SKM-1 treated with dmso at 0.1 percent for 144 hours (cell line): ENCODE measurements at regions not wholly inside any gene's neighbourhood (a gene's known extent, or its start where the extent isn't known, plus 50 kb on each side); places are given as distances from the start of the nearest gene placed in this dataset.
"Not testable (repeated sequence)": the region's sequence is repeated elsewhere in the genome, so short reads cannot be mapped to it uniquely, and the experiment has no call there.

Experiments used
- DNase-seq: peaks from one replicate; lab custom pipeline; 2025; ENCODE audit not compliant: unreplicated experiment; lab: John Stamatoyannopoulos, UW

DNA sequence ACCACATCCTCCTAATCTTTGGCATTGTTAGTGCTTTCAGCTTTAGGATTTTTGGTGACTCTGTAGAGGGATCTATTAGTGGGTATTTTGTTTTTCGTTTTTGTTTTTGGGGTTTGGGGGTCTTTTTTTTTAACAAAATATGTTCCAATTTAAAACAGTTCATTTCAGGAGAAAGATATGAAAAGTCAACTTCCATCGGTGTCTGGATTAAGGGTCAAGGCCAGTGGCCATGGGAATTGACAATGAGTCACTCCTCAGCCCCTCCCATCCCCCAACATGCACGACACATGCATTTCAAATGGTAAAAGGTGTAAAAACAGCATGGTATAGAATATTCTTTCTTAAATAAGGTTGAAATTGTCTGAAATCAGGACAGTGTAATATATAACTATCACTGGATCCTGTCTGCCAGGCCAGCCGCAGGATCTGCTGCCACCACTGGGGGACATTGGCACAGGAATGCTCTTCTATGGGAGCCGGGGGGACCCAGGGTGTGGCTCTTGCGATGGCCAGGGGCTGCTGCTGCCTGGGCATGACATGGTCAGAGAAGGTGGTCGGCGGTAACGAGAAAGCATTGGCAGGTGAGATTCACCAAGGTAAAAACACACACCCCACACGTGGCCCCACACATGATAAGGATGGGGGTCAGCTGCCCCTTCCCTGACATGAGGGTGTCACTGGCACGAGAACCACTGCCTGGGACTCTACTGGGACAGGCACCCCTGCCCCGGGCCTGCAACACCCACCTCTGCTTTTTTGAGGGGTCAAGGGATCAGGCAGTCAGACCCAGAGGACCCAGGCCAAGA is 126.2 kb upstream of the KCTD7 start:
- no peak for DNase-seq

DNA sequence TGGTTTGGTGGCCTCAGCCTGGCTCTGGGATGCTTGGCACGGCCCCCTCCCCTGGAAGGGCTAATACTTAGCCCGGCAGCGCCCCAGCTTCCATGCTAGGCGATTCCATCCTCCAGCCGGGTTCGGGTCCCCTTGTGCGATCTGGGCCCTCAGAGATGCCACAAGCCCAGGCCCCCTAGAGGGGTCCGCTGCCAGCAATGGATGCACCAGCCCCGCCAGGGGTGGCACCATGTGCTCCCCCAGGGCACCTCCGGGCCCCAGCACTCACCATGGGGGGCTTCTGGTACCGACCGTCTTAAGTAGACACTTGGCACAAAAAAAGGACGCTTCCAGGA is 125.7 kb upstream of the KCTD7 start:
- no peak for DNase-seq

DNA sequence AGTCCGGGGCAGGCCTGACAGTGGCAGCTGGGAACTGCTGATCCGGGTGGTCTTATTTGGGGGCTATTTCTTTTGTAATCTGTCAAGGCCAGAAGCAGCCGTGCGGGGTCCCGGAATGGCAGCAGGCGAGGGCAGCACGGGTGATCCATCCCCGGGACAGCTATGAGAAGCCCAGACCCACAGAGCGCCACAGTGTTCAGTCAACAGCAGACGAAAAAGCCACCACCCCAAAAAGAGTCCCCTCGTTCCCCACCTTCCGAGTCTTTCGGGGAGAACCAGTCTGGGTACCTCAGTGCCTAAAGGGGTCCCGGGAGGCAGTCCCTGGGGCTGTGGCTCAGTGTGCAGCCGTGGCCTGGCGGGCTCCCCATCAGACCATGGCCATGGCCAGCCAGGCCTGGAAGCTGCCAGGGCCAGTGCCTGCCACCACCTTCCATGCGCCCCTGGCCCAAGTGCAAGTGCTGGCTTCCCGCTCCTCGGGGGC is 125.1 kb upstream of the KCTD7 start:
- DNase-seq: no peak

DNA sequence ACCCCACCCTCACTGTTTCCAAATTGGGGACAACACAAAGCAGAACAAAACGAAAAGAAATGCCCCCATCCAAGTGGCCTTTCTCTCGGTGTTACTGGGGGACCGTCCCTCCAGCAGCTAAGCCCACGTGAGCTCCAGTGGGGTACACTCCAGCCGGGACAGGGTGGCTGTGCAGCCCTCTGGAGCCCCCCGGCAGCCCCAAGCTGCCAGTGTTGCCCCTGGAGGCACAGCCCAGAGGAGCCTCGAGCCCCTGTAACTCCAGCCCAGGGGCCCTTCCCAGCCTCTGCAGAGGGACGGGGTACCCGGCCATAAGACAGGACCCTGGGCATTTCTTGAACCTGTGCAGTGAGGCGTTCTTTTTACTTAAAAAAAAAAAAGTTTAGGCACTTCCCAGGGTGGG is 124.5 kb upstream of the KCTD7 start:
- no peak for DNase-seq

DNA sequence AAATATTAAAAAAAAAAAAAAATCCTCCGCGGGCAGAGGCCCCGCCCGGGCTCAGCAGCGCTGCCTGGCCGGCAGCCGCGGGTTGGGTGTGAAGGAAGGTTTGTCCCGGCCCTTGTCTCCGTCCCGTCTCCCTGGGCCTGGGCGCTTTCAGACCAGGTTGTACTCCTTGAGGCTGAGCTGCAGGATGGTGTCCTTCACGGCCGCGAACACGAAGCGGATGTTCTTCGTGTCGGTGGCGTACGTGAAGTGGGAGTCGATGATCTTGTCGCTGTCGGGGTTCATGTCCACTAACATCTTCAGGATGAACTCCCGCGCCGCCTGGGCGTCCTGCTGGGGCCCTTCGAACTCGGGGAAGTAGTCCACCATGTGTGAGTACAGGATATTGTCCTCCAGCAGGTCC is 123.7 kb upstream of the KCTD7 start:
- no peak for DNase-seq

DNA sequence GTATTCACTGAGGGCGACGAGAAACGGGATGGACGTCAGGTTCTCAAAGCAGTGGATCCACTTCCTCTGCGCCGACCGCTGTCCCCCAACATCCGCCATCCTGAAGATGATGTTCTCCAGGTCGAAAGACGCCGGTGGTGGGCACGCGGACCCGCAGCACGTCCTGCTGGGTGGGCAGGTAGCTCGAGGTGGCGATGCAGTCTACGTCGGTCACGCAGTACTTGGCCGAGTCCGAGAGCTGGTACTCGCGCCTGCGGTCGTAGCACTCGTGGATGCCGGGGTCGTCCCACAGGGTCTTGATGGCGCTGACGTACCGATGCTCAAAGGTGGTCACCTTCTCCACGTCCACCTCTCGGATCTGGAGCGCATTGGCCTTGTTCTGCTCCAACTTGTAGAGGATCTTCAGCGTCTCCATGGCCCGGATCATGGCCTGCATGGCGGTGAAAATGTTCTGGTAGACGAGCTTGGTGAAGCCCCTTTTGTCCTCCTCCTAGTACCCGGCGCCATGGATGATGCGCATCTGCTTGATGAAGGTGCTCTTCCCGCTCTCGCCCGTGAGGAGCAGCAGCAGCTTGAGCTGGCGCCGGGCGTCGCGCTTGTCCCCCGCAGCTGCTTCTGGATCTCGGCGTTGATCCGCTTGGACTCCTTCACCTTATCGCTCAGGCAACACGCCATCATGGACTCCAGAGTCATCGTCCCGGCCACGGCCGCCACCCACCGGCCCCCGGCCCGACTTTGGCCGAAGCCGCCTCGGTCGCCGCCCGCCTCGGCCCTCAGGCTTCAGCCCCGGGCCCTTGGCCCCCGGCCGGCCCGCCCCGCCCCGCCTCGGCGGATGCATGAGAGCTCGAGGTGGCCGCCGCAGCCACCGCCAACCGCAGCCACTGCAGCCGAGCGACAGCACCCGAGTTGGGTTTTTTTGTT is 122.9 kb upstream of the KCTD7 start:
- no peak for DNase-seq

DNA sequence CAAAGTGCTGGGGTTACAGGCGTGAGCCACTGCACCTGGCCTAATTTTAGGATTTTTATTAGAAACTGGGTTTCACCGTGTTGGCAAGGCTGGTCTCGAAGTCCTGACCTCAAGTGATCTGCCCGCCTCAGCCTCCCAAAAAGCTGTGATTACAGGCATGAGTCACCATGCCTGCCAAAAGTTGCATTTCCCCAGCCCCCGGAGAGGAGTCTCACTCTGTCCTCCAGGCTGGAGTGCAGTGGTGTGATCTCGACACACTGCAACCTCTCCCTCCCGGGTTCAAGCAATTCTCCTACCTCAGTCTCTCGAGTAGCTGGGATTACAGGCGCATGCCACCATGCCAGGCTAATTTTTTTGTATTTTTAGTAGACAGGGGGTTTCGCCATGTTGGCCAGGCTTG is 122.0 kb upstream of the KCTD7 start:
- DNase-seq: not testable (repeated sequence)

DNA sequence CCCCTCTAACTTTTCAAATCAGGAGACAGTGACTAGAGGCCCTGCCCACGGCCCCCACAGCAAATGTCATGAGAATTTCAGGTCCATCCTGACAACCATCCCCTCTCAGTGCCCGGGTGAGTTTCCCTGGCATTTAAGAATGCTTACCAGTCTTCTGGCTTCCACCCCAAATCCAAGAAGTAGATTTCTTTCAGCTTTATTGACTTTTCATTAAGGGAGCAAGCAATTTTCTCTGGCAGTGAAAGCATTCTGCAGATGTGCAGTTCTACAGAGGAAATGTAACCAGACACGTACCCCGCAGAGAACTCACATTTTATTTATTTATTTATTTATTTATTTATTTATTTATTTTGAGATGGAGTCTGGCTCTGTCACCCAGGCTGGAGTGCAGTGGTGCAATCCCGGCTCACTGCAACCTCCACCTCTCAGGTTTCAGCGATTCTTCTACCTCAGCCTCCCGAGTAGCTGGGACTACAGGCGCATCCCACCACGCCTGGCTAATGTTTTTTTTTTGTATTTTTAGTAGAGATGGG is 120.9 kb upstream of the KCTD7 start:
- no peak for DNase-seq

DNA sequence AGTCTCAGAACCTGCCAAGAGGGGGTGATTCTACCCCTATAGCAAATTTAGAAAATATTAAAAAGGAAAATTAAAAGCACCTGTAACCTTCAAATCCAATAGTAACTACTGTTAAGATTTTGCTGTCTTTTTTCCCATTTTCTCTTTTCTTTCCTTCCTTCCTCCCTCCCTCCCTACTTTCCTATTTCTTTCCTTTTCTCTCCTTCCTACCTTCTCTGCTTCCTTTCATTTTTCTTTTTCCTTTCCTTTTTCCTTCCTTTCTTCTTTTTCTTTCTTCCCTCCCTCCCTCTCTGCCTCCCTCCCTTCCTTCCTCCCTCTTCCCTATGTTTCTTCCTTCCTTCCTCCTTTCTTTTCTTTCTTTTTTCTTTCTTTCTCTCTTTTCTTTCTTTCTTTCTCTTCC is 120.2 kb upstream of the KCTD7 start:
- DNase-seq: no peak

DNA sequence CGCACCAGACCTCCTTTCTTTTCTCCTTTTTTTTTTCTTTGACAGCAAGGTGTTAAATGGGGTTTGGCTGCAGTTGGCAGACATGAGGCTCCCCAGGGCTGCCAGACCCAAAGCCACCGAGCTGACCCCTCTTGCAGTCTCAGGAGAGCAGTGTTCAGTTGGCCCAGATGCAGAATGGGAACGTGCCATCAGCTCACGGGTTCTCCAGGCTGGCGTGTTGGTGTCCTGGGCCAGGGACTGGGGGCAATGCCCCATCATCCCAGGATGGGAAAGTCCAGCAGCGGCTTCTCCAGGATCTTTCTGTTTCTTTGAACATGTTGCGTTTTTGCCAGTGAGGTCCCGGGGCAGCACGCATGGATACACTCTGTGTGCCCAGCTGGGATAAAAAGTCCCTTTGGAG is 114.6 kb upstream of the KCTD7 start:
- no peak for DNase-seq

DNA sequence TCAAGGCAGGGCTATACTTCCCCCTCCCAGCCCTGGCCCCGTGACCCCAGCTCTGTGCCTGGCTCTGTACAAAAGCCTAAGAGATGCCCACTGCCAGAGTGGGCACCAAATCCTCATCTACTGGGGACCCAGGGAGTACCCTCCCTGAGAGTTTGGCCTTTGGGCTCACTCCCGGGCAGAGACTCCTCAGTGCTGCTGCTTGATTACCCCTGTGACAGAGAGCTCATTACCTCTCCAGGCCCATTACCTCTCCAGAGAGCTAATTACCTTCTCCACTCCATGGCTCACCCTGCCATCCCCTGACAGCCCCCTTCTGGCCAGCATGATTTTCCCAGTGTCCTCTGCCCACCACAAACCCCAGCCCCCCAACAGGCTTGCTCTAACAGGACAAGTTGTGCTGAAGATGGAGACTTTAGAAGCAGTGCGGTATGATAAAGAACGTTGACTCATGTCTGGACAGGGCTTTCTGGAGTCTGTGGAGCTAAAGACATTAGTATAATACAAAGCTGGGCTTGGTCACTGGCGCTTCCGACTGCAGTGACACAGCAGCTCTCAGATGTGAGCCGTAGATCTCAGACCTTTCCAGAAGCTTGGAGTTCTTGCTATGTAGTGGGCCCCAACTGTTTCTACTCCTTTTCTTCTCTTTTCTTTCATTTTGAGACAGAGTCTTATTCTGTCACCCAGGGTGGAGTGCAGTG is 111.3 kb upstream of the KCTD7 start:
- no peak for DNase-seq

DNA sequence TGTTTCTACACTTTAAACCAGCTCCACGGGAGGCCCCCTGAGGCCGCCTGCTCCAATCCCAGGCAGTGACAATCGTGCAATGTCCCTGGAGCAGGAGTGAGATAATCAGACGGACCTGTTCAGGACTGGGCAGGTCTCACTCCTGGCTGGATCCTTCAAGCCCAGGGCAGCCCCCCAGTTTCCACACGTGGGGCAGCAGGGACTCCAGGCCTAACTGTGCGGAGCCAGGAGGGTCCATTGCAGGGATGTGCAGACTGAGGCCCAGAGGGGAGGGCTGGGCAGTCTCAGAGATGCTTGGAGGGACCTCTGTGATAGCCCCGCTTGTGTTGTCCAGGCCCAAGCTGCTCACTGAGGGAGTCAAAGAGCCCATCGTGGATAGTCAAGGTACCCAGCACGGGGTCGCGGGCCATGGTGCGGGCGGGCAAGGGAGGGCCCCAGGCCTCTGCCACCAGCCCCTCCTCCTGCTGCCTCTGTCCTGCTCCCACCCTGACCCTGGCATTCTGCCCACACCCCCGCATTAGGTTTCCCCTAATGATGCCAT is 110.5 kb upstream of the KCTD7 start:
- DNase-seq: no peak

DNA sequence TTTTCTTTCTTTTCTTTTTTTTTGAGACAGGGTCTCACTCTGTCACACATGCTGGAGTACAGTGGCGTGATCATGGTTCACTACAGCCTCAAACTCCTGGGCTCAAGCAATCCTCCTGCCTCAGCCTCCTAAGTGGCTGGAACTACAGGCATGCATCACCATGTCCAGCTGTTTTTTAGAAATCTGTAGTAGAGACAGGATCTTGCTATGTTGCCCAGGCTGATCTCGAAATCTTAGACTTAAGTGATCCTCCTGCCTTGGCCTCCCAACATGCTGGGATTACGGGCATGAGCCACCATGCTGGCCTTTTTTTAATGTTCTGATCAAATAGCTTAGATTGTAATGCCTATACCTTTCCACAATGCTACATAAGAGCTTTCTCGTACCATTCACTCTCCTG is 107.0 kb upstream of the KCTD7 start:
- no peak for DNase-seq

DNA sequence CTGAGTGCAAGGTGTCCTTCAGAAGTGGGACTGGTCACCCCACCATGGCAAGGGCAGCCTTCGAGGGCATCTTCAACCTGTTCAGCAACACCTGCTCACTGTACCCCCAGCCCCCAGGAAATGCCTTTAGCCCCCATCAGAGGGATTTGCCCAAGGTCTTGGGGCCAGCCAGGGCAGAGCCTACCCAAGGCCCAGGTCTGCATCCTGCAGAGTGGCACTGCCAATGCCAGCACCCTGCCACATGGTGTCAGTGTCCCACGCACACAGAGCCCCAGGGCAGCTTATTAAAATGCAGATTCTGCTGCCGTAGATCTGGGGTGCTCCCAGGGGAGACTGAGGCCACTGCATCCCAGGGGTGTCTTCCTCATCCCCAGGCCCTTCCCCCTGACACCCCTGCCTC is 106.2 kb upstream of the KCTD7 start:
- DNase-seq: no peak

DNA sequence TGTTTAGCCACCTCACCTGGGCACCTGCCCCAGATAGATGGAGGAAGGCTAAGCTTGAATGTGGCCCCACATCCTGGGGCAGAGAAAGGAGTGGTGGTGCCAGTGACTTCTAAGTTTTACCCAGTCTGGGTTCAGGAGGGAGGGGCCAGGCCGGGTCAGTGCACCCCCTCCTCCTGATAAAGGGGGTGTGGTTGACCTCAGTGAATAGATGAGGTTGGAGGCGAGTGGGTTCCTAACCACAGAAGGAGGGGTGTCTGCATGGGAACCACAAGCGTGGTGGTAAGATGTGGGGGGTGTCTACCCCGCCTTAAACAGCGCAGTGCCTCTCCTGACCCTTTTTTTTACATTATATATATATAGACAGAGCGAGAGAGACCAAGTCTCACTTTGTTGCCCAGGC is 105.3 kb upstream of the KCTD7 start:
- DNase-seq: no peak

DNA sequence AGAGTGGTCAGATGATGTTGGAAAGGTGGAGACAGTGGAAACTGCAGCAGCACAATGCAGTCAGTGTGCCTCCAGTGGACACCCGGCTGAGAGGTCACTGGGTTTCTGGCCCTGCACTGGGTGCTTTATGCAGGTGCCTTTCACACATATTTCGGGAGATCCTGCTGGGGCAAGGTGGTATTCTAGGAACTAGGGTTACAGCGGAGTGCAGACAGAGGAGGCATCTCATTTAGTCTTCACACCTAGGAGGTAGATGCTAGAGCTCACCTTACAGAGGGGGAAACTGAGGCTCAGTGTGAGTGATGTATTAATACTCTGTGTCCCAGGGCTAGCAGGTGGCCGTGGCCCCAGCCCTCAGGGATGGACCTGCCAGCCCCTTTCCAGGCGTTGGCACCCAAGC is 103.9 kb upstream of the KCTD7 start:
- DNase-seq: no peak

DNA sequence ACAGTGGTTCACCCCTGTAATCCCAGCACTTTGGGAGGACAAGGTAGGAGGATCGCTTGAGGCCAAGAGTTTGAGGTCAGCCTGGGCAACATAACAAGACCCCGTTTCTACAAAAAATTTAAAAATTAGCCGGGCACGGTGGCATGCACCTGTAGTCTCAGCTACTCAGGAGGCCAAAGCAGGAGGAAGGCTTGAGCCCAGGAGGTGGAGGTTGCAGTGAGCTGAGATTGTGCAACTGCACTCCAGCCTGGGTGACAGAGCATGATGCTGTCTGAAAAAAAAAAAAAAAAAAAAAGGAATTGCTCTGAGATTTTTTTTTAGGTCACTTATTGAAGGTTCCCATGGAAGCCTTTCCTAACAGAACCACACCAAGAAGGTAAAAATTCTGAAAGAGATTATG is 101.9 kb upstream of the KCTD7 start:
- not testable (repeated sequence) for DNase-seq

DNA sequence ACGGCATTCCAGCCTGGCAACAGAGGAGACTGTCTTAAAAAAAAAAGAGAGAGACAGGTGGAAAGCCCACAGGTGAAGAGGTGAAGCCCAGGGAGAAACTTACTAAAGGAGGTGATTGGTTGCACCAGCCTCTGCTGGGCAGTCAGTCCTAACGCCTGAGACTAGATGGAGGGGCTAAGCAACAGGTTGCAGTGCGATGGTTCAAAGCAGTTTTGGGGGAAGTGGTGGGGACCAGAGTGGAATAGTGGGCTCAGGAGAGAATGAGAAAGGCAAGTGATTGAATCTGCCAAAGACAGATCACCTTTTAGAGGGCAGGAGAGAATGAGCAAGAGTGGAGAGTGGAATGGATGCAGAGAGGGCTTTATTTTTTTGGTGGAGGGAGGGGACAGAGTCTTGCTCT is 100.0 kb upstream of the KCTD7 start:
- no peak for DNase-seq

DNA sequence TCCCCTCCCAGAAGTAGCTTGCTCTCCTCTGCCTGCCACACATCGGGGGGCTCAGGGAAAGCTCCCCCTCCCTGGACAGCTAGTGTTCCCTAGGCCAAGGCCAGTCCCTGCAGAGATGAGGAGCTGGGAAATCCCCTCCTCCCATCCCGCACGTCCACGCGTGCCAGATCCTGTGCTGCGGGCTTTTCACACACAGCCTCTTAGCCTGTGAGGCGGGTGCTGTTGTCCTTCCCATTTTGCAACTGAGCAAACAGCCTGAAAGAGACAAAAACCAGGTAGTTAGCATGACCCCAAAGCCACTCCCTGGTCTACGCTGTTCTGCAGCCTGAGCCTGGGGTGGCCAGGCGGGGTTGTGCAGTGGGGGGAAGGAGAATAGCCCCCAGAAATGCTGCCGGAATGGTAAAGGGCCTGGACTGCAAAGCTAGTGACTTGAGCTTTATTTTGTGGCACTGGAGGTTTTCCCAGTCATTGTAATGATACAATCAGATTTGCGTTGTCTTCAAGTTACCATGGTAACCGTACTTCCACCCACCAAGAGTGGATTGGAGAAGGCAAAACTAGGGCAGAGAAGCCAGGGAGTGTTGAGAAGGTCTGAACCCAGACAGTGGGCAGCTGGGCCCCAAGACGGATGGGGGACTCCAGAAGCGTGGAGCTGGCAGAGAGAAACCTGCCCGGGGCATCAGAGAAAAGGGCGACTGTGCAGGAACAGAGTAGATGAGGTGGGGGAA is 98.6 kb upstream of the KCTD7 start:
- DNase-seq: no peak
